Kidney capillary endothelial cell (primary cell): ENCODE measurements at regions not wholly inside any gene's neighbourhood (a gene's known extent, or its start where the extent isn't known, plus 50 kb on each side); places are given as distances from the start of the nearest gene placed in this dataset.
"Not testable (repeated sequence)": the region's sequence is repeated elsewhere in the genome, so short reads cannot be mapped to it uniquely, and the experiment has no call there.

ENCODE experiments used
- DNase-seq: peaks from one replicate; pipeline ENCODE4 v3.0.0-alpha.2; 2018; ENCODE audit warnings: low spot score

DNA sequence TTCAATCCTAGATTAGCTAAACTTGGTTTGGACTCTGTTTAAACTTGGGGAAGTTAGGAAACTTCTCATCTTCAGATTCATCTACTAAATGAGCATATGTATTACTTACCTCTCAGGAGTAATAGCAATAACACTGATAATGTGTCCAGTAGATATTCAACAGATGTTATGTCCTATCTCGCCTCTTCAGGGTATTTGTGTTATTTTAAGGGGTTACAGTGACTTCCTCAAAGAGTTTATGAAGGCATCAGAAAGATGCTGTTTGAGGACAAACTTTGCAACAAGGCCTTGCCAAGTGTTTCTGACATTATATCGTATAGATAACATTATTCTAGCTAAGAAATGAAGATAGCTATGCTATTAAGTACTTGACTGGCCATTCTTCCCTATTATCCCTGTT lies 522.3 kb downstream of the IGSF11 start:
- no peak for DNase-seq

DNA sequence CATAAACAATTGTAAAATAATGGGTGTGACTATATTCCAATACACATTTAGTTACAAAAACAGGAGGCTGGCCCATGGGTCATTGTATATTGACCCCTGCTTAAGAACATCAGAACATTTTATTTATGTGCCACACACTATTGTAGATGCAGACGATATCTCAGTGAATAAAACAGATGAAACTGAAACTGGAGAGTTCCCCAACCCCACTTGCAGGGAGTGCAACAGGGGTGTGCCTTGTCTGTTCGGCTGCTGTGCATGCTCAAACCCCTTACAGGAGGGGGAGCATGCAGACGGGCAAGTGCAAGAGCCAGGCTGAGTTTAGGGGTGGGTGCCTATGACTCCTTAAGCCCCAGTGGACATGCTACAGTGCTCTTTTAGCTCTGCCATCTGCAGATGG lies 509.6 kb downstream of the IGSF11 start:
- no peak for DNase-seq

DNA sequence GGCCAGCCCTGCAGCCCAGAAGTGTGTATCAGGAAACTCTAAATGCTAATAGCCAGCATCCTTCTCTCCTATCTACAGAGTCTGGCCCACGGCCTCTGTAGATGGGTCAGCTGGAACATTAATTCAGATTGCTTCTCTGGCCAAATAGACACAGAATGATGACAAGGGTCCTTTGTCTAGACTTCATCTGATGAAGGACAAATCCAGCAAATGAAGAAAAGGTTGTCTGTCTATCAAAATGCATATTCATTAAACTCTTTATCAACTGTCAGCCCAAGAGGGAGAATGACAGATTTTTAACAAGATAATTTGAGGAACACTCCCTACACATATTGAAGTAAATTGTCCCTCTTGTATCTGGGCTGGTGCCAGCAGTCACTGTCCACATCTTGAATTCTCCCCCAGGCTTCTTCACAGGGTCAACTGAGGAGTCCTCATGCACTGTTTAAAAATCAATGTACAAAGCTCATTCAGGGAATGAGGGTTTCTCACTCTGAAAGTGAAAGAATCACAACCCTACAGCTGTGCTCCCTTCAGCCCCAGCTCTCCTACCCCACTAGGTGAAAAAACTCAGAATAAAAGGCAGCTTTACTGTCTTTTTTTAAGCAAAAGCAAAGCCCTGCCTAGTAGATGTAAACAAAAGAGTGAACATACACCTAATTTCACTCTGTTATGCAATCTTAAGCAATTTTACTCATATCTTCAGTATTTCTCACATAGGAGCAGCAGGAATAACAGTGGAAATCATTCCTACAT lies 507.7 kb downstream of the IGSF11 start:
- DNase-seq: no peak

DNA sequence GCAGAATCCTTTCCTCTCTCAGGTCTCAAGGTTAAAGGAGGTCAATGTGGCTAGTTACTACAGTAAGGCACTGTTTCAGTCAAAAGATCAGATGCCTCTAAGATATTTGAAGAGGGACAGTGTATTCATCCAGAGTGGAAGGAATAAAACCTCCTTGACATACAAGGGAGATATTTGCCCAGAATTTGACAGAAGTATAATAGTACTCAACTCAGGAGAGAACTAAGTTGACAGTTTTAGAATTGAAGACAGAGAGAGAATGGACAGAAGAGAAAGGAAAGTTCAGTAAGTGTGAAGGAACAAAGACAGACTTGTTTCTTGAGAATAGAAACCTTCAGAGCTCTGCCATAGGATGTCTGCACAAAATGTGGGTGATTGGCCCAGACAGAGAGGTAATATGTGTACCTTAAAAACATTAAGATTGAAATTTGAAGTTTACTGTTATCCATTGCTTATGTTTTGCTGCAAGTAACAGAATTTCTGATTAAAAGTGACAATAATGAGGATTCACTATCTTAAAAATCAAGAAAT lies 507.1 kb downstream of the IGSF11 start:
- DNase-seq: no peak

DNA sequence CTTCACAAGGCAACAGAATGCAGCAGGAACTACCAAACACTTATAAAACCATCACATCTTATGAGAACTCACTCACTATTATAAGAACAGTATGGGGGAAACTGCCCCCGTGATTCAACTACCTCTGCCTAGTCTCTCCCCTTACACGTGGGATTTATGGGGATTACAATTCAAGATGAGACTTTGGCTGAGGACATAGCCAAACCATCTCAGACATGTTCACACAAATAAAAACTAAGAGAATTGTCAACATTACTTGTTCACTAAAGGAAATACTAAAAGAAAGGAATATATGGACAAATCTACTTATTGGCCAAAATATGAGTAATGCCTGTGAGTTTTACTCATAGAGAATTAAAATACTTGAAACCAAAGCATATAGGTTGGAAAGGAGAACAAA lies 505.1 kb downstream of the IGSF11 start:
- no peak for DNase-seq

DNA sequence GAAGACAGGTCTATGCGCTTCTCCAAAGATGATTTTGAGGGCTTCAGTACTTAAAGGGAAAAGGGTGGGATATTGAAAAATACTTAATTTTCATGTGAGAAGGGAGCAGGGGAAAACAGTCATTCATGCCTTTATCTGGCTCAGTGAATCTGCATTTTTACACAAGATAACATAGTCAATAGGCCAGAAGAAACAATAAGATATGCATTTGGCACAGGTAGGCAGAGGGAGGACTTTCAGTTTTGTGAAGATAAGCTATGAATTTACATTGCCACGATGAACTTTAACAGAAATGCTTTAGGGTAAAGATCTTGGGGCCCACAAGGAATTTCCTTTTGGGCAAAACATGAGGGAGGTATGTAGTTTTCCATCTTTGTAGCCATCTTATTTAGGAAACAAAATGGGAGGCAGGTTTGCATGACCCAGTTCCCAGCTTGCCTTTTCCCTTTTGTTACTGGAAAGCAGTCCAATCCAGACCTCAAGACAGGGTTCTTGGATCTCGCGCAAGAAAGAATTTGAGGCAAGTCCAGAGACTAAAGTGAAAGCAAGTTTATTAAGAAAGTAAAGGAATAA lies 504.2 kb downstream of the IGSF11 start:
- DNase-seq: no peak

DNA sequence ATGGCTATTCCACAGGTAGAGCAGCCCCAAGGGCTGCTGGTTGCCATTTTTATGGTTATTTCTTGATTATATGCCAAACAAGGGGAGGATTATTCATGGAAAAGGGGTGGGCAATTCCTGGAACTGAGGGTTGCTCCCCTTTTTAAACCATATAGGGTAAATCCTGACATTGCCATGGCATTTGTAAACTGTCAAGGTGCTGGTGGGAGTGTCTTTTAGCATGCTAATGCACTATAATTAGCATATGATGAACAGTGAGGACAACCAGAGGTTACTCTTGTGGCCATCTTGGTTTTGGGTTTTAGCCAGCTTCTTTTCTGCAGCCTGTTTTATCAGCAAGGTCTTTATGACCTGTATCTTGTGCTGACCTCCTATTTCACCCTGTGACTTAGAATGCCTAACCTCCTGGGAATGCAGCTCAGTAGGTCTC lies 503.7 kb downstream of the IGSF11 start:
- DNase-seq: not testable (repeated sequence)

DNA sequence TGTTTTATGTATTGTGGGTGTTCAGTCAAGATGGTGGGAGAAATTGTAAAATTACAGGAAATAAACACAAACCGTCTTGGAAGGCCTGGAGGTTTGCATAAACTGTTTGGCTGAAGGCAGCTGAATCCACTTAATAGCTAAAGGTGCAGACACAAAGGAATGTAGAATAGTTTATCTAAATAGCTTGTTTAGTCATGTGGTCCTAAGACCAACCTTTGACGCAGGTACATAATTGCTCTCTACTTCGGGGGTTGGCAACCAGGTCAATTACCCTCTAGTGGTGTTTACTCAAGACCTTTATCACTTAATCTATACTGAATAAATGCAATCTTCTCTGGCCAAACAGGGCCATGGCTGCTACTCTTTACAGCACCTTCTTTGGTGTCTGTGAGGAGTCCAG lies 502.8 kb downstream of the IGSF11 start:
- no peak for DNase-seq

DNA sequence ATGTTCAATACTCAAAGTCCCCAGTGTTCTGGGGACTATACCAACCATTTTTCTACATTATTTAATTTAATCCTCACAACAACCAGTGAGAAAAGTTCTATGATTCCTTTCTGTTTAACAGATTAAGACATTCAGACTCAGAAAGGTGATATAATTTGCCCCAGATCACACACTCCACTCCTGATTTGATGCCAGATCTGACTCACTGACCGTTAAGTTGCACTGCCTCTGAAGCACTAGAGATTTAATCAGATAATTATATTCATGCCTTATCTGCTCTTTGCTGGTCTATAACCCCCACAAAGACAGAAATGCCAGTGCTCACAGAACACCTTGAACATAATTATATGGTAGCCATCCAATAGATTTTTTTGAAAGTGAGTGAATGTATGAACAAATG lies 501.0 kb downstream of the IGSF11 start:
- no peak for DNase-seq

DNA sequence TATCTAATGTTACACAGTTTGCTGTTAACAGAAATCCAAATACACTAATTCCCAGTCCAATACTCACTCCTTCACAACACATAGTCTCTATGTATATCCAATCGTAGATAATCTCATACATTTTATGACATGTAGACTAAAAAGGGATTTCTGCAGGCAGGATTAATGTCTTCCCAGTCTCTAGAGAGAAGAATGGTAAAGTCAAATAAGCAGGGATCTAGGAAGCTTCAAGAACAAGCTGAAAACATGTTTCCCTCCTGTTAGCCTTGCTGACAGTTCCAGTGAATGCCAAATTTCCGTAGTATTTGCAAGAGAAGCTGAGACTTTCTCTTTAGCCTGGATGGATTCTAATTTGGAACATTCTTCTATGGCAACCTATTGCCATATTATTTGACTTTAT lies 500.1 kb downstream of the IGSF11 start:
- DNase-seq: no peak

DNA sequence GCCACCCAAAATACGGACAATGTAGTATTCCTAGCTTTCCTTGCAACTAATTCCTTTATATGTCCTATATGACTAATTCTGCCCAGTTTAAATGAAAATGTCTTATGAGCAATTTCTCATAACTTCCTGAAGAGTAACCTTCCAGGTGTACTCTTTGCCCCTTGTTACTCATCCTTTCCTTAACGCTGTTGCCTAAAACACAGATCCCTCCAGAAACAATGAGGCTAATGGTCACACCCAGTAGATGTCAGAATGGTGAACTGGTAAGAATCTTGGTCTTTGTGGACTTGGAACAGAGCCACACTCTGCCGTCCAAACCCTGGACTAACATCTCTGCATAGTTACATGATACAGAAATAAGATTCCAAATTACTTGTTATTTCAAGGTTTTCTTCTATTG lies 497.9 kb downstream of the IGSF11 start:
- DNase-seq: peak; percentile 56

DNA sequence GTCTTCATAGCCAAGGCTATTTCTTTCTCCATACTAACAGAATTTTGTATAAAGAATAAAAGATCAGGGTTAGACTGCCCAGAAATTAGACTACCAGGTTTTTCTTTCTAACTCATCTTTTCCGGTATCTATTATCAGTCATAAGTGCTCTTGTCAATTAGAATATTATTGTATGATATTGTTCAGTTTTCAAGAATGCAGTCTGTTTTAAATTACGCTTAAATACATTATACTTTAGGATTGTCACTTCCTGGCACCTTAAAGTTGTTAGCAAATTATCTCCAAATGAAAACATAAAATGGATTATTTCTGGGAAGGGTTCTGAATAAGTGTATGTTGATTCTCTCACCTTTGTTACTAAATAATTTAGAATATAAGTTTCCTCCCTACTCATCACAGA lies 497.2 kb downstream of the IGSF11 start:
- no peak for DNase-seq

DNA sequence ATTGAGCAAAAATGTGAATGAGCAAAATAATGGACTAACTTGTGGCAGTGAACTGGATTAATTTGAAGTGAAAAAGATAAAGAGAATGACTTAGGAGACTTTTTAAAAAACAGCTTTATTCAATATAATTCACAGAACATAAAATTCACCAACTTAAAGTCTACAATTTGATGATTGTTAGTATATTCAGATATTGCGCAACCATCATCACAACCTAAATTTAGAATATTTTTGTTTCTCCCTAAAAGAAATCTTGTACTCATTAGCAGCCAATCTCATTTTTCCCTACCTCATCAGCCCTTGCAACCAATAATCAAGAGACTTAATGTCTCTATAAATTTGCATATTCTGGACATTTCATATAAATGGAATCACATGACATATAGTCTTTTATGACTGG lies 496.5 kb downstream of the IGSF11 start:
- DNase-seq: no peak

DNA sequence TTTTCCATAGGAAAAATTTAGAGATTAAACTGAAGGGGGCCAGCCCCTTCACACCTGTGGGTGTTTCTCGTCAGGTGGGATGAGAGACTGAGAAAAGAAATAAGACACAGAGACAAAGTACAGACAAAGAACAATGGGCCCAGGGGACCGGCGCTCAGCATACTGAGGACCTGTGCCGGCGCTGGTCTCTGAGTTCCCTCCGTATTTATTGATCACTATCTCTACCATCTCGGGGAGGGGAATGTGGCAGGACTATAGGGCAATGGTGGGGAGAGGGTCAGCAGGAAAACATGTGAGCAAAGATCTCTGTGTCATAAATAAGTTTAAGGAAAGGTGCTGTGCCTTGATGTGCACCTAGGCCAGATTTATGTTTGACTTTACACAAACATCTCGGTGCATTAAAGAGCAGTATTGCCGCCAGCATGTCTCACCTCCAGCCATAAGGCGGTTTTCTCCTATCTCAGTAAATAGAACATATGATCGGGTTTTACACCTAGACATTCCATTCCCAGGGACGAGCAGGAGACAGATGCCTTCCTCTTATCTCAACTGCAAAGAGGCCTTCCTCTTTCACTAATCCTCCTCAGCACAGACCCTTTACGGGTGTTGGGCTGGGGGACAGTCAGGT lies 494.7 kb downstream of the IGSF11 start:
- not testable (repeated sequence) for DNase-seq

DNA sequence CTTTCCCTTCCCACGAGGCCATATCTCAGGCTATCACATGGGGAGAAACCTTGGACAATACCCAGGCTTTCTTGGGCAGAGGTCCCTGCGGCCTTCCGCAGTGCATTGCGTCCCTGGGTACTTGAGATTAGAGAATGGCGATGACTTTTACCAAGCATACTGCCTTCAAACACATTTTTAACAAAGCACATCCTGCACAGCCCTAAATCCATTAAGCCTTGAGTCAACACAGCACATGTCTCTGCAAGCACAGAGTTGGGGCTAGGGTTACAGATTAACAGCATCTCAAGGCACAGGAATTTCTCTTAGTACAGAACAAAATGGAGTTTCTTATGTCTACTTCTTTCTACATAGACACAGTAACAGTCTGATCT lies 494.2 kb downstream of the IGSF11 start:
- DNase-seq: not testable (repeated sequence)

DNA sequence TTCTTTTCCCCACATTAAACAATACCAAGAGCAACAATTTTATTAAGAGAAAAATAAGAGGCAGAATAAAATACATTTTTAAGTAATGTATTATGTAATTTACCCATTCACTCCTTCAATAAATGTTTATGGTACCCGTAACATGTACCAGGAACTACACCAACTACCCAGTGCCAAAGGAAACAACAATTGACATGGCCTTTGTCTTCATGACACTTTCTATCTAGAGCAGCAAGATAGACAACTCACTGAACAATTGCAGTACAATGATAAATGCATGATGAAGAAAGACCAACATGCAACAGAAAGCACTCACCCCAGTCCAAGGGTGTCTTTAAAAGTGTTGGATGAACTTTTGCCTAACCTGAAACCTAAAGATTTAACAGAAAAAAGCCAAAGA lies 493.8 kb downstream of the IGSF11 start:
- DNase-seq: no peak

DNA sequence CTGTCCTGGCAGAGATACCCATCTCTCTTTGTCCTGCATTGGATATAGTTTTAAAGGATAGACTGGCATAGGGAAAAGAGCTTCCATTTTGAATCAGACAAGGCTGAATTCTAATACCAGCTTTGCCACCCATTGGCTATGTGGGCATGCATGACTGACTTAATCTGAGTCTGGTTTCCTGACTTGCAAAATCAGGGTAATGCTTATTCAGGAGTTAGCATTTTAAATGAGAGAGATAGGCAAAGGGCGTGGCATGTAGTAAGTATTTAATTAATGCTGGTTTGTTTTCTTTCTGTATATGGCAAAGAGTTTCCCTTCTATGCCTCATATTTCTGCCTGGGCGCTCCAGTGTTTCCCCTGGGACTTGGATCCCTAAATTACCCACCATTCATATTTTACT lies 492.9 kb downstream of the IGSF11 start:
- DNase-seq: no peak

DNA sequence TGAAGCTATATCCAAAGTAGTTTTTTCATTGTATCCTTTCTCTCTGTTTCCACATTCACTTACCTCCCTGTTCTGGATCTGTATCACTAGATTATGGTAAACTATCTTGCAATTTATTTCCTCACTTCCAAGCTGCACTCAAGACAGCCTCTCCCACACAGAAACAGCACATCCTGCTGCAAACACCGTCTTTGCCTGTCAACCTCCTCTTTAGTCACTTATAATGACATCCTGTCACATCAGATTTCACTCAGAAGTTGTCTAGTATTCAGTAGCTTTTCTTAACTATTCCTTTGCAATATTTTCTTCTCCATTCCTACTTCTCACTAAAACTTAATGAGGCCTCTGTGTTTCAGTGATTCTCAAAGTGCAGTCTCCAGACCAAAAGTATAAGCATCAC lies 490.8 kb downstream of the IGSF11 start:
- no peak for DNase-seq

DNA sequence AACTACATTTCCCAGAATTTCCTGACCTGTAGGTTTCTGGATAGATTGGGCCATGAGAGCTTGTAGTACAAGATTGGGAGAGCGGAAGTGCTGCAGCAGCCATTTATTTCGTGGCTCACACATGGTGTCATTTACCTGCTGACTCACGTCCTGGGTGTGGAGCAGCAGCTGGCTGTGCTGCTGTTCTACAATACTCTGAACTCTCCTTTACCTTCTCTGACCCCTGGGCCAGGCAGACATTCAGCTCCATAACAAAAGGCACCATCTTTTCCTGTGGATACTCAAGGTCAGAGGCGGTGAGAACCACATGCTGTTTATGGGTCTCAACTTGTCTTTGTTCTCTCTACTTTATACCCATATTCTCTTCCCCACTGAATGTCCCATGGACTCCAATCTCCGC lies 490.2 kb downstream of the IGSF11 start:
- no peak for DNase-seq

DNA sequence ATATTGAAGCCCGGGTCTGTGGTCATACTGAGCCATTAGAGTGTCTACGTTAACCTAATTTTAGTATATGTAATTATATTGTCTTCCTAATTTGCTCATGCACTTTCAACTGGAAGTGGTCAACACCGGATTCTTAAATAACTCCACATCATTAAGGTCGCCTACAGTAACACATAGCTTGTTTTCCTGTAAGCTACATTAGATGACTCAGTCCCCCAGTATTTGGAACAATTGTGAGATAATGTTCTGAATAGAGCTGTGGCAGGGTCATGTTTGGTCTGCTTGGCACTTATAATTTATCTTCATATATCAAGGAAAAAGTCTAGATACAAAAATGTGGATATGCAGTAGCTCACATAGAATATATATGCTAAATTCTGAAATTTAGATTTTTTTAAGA lies 486.2 kb downstream of the IGSF11 start:
- peak; percentile 71 for DNase-seq

DNA sequence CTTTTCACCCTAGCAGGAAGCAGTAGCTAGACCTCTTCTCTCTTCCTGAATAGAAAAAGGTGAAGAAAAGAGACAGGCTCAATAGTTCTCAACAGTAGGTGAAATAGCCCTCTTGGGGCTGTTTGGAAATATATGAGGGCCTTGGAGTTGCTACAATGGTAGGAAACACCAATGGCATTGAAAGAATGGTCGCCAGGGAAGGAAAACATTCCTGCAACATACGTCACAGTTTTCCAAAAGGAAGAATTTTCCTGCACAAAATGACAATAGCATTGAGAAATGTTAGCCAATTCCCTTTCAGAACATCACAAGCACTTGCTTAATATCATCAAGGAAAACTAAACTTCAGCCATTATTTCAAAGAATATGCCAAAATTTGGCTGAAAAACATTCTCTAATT lies 484.5 kb downstream of the IGSF11 start:
- DNase-seq: peak; percentile 48

DNA sequence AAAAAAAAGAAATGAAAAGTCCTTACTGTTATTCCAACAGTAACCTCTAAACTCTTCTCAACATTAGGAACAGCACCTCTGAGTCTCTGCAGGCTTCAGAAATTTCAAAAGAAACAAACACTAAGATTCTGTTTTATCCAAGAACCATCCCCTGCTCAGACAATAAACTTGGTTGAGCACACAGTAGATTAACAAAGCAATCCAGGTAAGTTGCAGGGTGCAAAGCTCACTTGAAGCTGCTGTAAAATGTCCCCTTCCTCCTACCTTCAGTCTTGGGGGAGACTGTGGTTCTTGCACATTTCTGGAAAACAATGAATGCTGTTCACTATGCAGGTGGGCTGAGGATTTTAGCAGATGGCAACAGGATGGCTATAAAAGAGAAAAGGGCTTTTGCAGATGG lies 484.1 kb downstream of the IGSF11 start:
- DNase-seq: no peak

DNA sequence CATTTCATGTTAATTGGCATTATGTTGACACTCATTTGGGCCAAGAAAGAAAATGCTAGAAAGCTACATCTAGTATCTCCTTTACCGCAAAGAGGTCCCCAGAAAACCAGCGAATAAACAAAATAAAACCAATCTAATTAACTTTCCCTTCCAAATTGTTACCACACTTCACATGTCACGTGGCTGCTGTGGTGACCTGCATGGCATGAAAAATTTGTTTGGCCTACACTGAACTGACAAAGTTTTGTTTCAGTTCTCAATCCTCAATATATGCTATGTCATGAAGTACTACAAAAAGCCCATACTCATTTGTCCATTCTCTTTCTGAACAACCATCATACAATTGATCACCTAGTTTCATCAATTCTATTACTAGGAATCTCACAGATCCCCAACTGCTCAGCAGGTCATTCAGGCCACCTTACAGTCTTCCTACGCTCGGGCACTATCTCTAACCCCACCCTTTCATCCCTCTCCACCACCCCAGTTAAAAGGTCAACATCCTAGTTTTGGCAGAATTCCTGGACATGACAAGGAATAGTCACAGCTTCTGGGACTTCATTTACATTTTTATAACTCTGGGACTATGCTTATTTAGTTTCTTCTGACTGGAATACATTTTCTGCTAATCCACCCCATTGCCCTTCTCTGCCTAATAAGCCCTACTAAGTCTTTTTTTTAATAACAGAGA lies 480.4 kb downstream of the IGSF11 start:
- no peak for DNase-seq
